Endothelial cell (in vitro differentiated cells): ENCODE measurements at regions not wholly inside any gene's neighbourhood (a gene's known extent, or its start where the extent isn't known, plus 50 kb on each side); places are given as distances from the start of the nearest gene placed in this dataset.

ENCODE experiments used
- DNase-seq: peaks from one replicate; pipeline ENCODE4 v3.0.0; 2021; ENCODE audit warnings: low spot score
- H3K27ac Mint-ChIP-seq: one replicate; pipeline ENCODE4 v1.8.0; 2021; ENCODE audit warnings: mixed read lengths, inconsistent platforms; ENCODE audit not compliant: unreplicated experiment
- H3K27me3 Mint-ChIP-seq: one replicate; pipeline ENCODE4 v1.8.0; 2021; ENCODE audit warnings: mild to moderate bottlenecking, moderate library complexity, mixed read lengths, inconsistent platforms; ENCODE audit not compliant: unreplicated experiment
- H3K36me3 Mint-ChIP-seq: one replicate; pipeline ENCODE4 v1.8.0; 2021; ENCODE audit warnings: mild to moderate bottlenecking, low read depth, mixed read lengths, inconsistent platforms; ENCODE audit not compliant: unreplicated experiment
- H3K4me1 Mint-ChIP-seq: one replicate; pipeline ENCODE4 v1.8.0; 2021; ENCODE audit warnings: mild to moderate bottlenecking, mixed read lengths, inconsistent platforms; ENCODE audit not compliant: unreplicated experiment
- H3K4me3 Mint-ChIP-seq: one replicate; pipeline ENCODE4 v1.8.0; 2021; ENCODE audit warnings: mild to moderate bottlenecking, mixed read lengths, inconsistent platforms; ENCODE audit not compliant: unreplicated experiment
- H3K9me3 Mint-ChIP-seq: one replicate; pipeline ENCODE4 v1.8.0; 2021; ENCODE audit warnings: mixed read lengths, inconsistent platforms; ENCODE audit not compliant: unreplicated experiment
- TF ChIP-seq, protein P1 (sequence below): fragments of 200-600 bp; sonication (generic); IDR thresholded peaks from one replicate; pipeline ENCODE4 v1.5.0; 2021; ENCODE audit warnings: antibody characterized with exemption; ENCODE audit not compliant: unreplicated experiment

- H3K27ac Mint-ChIP-seq = no peak overlapping the region
- peaks cover 2% of the 10 kb centered on the region for H3K27me3 Mint-ChIP-seq
- no peaks in the 10 kb centered on the region for H3K36me3 Mint-ChIP-seq
- TF ChIP-seq, protein P1, sequence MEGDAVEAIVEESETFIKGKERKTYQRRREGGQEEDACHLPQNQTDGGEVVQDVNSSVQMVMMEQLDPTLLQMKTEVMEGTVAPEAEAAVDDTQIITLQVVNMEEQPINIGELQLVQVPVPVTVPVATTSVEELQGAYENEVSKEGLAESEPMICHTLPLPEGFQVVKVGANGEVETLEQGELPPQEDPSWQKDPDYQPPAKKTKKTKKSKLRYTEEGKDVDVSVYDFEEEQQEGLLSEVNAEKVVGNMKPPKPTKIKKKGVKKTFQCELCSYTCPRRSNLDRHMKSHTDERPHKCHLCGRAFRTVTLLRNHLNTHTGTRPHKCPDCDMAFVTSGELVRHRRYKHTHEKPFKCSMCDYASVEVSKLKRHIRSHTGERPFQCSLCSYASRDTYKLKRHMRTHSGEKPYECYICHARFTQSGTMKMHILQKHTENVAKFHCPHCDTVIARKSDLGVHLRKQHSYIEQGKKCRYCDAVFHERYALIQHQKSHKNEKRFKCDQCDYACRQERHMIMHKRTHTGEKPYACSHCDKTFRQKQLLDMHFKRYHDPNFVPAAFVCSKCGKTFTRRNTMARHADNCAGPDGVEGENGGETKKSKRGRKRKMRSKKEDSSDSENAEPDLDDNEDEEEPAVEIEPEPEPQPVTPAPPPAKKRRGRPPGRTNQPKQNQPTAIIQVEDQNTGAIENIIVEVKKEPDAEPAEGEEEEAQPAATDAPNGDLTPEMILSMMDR = no peak
- no peak overlapping the region for H3K4me3 Mint-ChIP-seq
- no peak for DNase-seq
- H3K4me1 Mint-ChIP-seq = no peaks in the 10 kb centered on the region
- no peaks in the 10 kb centered on the region for H3K9me3 Mint-ChIP-seq
Observed at GRCh38 chr5:27590503-27590902, 552.1 kb upstream of the CDH9 start.

DNA sequence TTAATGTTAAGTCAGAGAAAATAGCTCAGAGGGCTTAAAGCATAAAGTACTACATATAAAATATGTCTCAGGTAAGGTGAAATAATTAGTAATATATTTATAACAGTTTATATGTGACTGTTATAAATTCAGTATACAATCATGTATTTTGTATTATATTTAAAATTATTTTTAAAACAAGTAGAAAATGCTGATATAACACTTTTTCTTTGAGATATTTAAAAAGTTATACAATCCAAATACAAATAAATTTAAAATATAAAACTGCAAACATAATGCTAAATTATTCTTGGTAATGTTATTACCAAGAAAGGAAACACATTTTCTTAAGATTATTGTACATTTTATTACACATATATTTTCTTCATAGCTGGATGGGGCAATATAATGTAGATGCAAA lies 539.9 kb upstream of the CDH9 start:
- Mint-ChIP-seq H3K36me3 (no peaks in the 10 kb centered on the region), H3K4me3 (no peak overlapping the region), H3K27ac (no peak overlapping the region), H3K27me3 (no peaks in the 10 kb centered on the region), H3K9me3 (no peaks in the 10 kb centered on the region), H3K4me1 (peaks cover 5% of the 10 kb centered on the region)
- DNase-seq = no peak
- TF ChIP-seq, protein P1 = no peak

DNA sequence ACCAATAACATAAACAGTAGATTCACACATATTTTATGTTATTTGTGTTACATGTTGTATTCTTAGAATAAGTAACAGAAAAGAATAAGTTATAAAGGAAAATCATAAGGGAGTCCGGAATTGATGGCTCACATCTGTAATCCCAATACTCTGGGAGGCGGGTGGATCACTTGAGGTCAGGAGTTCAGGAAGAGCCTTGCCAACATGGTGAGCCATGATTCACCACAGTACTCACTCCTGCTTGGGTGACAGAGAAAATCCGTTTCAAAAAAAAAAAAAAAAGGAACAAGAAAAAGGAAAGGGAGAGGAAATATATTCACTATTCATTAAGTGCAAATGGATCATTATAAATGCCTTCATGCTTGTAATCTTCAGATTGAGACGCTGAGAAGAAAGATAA lies 533.3 kb upstream of the CDH9 start:
- Mint-ChIP-seq H3K36me3 (no peaks in the 10 kb centered on the region), H3K4me3 (no peak overlapping the region), H3K9me3 (no peaks in the 10 kb centered on the region), H3K27ac (no peak overlapping the region), H3K4me1 (no peaks in the 10 kb centered on the region), H3K27me3 (no peaks in the 10 kb centered on the region)
- DNase-seq = no peak
- TF ChIP-seq, protein P1 = no peak

GRCh38 chr5:27568811-27569210 lies 530.4 kb upstream of the CDH9 start:
- TF ChIP-seq, protein P1 = no peak
- Mint-ChIP-seq H3K27ac (no peak overlapping the region), H3K9me3 (no peaks in the 10 kb centered on the region), H3K4me3 (no peak overlapping the region), H3K27me3 (no peaks in the 10 kb centered on the region), H3K36me3 (no peaks in the 10 kb centered on the region), H3K4me1 (no peaks in the 10 kb centered on the region)
- DNase-seq = no peak

- Mint-ChIP-seq H3K36me3 (no peaks in the 10 kb centered on the region), H3K27me3 (no peaks in the 10 kb centered on the region), H3K27ac (no peak overlapping the region), H3K4me3 (no peak overlapping the region), H3K4me1 (no peaks in the 10 kb centered on the region), H3K9me3 (no peaks in the 10 kb centered on the region)
- TF ChIP-seq, protein P1 = no peak
- DNase-seq = no peak
Observed at GRCh38 chr5:27561408-27561807, 523.0 kb upstream of the CDH9 start.
